Activated CD4-positive, alpha-beta T cell treated with anti-CD3 and anti-CD28 coated beads for 36 hours (primary cell): ENCODE measurements at regions not wholly inside any gene's neighbourhood (a gene's known extent, or its start where the extent isn't known, plus 50 kb on each side); places are given as distances from the start of the nearest gene placed in this dataset.

Experiments
- ATAC-seq: fragments of 200-7000 bp; cut with Tn5 transposase; one replicate; pipeline ENCODE4 v1.10.0; 2021; ENCODE audit warnings: mild to moderate bottlenecking, moderate library complexity
- CTCF ChIA-PET: fragments of 350-600 bp; sonication (Branson Sonifier 250); formaldehyde crosslinking; loops from one replicate; lab custom pipeline; 2021; ENCODE audit warnings: antibody characterized with exemption; lab: Charles Lee
- POLR2A ChIA-PET: fragments of 350-600 bp; sonication (Branson Sonifier 250); formaldehyde crosslinking; loops from one replicate; lab custom pipeline; 2021; ENCODE audit warnings: antibody characterized with exemption, inconsistent platforms; lab: Charles Lee
- DNase-seq: peaks from one replicate; pipeline ENCODE4 v3.0.0-alpha.2; 2020
- H3K27ac Mint-ChIP-seq: one replicate; pipeline ENCODE4 v1.8.0; 2021; ENCODE audit warnings: mixed read lengths
- H3K27me3 Mint-ChIP-seq: one replicate; pipeline ENCODE4 v1.8.0; 2021; ENCODE audit warnings: mixed read lengths
- H3K36me3 Mint-ChIP-seq: one replicate; pipeline ENCODE4 v1.8.0; 2021; ENCODE audit warnings: low read depth, mixed read lengths
- H3K4me1 Mint-ChIP-seq: one replicate; pipeline ENCODE4 v1.8.0; 2021; ENCODE audit warnings: mixed read lengths
- H3K4me3 Mint-ChIP-seq: one replicate; pipeline ENCODE4 v1.8.0; 2021; ENCODE audit warnings: mild to moderate bottlenecking, moderate library complexity, mixed read lengths
- H3K9me3 Mint-ChIP-seq: one replicate; pipeline ENCODE4 v1.8.0; 2021; ENCODE audit warnings: low read depth, mixed read lengths
- intact Hi-C, 2 experiments: fragments of 100-400 bp; cut with DNase I in 1 of 2; cut with micrococcal nuclease in 1 of 2; formaldehyde crosslinking; loops; one replicate each; pipeline versions ENCODE4 v1.14.2 to v1.15.1; 2022 to 2024; cut with DNase I, micrococcal nuclease

DNA sequence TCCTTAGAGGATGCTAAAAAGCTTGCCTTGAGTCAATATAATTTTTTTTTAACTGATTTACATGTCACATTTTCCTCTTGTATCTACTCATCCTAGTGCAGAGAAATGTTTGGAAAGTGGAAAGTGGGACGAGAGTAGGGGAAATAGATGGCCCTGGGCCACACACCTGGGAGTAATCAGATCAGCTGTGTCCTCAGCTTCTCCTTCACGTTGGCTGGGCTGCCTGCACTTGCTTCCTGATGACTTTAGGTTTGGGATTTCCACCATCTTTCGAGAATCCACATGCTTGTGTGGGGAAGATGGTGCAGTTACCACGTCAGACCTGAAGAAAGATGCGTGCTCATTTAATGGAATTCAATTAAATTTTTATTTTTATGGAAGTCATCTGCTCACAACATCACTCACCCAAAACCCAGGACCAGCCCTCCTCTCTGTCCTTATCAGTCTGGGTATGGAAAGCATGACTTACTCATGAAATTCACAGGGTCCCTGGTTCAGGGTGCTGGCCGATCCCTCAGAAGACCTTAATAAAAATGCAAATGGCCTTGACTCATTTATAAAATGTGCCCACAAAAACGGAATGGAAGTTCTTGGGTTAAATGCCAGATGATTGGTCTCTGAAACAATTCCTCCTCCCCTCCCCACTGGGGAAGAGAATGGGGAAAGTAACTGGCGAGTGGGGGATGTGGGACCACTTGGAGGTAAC, 74.5 kb upstream of the TIAM2 start:
- H3K36me3 Mint-ChIP-seq, result peaks cover 2% of the 10 kb centered on the region
- H3K27me3 Mint-ChIP-seq, result no peaks in the 10 kb centered on the region
- no peaks in the 10 kb centered on the region for H3K9me3 Mint-ChIP-seq
- DNase-seq (no peak), ATAC-seq (no peak)
- no peak overlapping the region for H3K27ac Mint-ChIP-seq
- intact Hi-C loops, result no loop called here
- POLR2A ChIA-PET, result interaction anchor here (0.6 kb wide), 1 partner anchor 11 kb away, joined by 5 read pairs; no protein-coding TSS in a partner anchor
- no peak overlapping the region for H3K4me3 Mint-ChIP-seq
- CTCF ChIA-PET, result interaction anchor here (0.6 to 0.7 kb wide), 2 partner anchors 12 to 454 kb away, joined by 3 read pairs; no protein-coding TSS in a partner anchor
- H3K4me1 Mint-ChIP-seq, result peaks cover 12% of the 10 kb centered on the region

DNA sequence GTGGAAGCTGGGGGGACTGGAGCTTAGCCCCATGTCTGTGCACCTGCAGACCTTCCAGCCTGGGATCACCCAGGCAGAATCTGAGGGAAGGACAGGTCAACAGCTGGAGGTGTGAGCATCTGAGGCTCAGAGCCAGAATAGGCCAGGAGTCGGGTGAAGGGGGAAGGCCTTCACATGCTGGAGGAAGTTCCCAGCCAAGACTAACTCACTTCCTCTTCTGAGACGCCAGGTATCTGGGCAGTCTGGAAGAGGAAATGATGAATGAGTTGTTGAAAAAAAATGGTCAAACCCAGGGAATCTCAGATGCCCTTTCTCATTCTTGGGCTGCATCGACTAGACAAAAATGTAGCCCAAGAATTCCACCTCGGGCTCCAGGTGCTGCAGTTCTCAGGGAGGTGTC, 73.6 kb upstream of the TIAM2 start:
- H3K4me3 Mint-ChIP-seq, result no peak overlapping the region
- H3K36me3 Mint-ChIP-seq, result peaks cover 2% of the 10 kb centered on the region
- ChIA-PET CTCF (interaction anchor here (0.7 kb wide), 1 partner anchor 11 kb away, joined by 3 read pairs; no protein-coding TSS in a partner anchor), POLR2A (no interaction called here)
- ATAC-seq, result no peak
- H3K27ac Mint-ChIP-seq, result no peak overlapping the region
- H3K27me3 Mint-ChIP-seq, result no peaks in the 10 kb centered on the region
- peaks cover 12% of the 10 kb centered on the region for H3K4me1 Mint-ChIP-seq
- intact Hi-C loops, result no loop called here
- H3K9me3 Mint-ChIP-seq, result no peaks in the 10 kb centered on the region
- DNase-seq, result no peak

DNA sequence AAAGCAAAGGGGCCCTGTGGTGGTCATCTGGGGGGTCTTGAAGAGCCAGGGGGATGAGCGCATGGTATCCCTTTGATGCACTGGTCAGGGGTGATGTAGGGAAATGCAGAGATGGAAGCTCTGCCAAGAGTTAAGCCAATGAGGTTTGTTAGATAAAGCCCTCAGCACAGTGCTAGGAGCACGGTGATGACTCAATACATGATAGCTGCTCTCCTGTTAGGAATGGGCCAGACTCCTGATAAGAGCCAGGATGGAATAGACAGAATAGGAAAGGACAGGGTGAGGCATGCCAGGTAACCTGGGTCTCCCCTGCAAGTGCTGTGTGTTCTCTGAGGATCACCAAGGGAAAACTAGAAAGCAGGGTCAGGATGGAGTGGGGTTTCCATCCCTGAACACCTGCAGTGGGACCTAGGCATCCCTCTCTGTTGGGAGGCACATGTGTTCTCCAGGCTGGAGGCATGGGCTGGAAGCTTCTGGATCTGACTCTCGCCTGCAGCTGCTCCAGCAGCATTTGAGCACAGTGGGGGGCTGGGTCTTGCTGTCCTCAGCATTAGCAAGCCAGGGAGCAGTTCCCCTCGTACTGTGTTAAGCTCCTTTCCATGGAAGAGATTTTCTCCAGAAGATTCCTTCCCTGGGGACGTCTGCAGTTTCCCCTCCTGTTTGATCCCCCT, 71.8 kb upstream of the TIAM2 start:
- no peak overlapping the region for H3K27ac Mint-ChIP-seq
- no peaks in the 10 kb centered on the region for H3K27me3 Mint-ChIP-seq
- peaks cover 12% of the 10 kb centered on the region for H3K4me1 Mint-ChIP-seq
- no peaks in the 10 kb centered on the region for H3K9me3 Mint-ChIP-seq
- ATAC-seq (no peak), DNase-seq (no peak)
- no peaks in the 10 kb centered on the region for H3K36me3 Mint-ChIP-seq
- H3K4me3 Mint-ChIP-seq, result no peak overlapping the region
- intact Hi-C loops, result no loop called here
- ChIA-PET POLR2A (no interaction called here), CTCF (interaction anchor here (0.7 to 0.9 kb wide), 2 partner anchors 10 to 246 kb away, joined by 3 read pairs; no protein-coding TSS in a partner anchor)

DNA sequence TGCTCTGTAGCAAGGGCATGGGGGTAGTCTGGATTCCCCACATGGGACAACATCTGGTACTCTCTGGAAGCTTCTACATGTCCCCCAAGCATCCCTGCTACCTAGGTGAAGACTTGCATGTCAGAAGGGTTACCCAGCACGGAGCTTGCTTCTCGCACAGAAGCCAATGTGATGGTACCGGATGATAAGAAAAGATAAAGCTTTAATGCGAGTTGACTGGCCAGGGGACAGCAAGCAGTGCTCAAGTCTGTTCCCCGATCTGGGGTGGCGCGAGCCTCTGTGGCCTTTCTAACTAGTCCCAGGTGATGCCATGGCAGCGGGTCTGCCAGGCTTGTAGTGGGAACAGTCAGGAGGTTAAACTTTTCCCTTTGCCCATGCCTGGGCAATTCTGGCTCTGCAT, 70.0 kb upstream of the TIAM2 start:
- DNase-seq (no peak), ATAC-seq (no peak)
- H3K27me3 Mint-ChIP-seq, result no peaks in the 10 kb centered on the region
- no peaks in the 10 kb centered on the region for H3K9me3 Mint-ChIP-seq
- POLR2A ChIA-PET, result no interaction called here
- peaks cover 15% of the 10 kb centered on the region for H3K4me1 Mint-ChIP-seq
- H3K27ac Mint-ChIP-seq, result no peak overlapping the region
- H3K4me3 Mint-ChIP-seq, result no peak overlapping the region
- intact Hi-C loops, result loop anchor here in 1 of 2 experiments (5.0 kb wide), 2 partner anchors 58 to 387 kb away; partner anchors contain the start of gene TFB1M
- no peaks in the 10 kb centered on the region for H3K36me3 Mint-ChIP-seq
- CTCF ChIA-PET, result interaction anchor here (0.6 to 1.4 kb wide), 6 partner anchors 16 to 254 kb away, joined by 3 to 6 read pairs (median 4); no protein-coding TSS in a partner anchor

DNA sequence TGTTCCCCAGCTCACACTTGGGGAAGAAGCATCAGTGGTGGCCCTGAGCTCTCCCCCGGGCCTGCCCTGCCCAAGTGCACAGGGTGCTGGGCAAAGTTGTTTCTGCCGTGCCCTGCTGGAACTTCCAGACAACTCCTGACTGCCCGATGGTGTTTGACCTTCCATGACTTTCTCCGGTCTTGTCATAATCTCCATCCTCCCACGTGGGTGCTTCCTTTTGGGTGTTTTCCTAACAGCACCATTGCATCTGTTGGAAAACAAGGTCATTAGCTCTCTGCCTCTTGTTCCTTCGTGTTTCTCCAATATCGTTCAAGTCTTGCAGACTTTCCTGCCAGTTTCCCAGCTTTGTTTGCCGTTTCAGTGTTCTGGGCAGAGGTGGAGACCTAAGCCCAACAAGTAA, 68.7 kb upstream of the TIAM2 start:
- no peak overlapping the region for H3K27ac Mint-ChIP-seq
- DNase-seq (no peak), ATAC-seq (no peak)
- H3K4me3 Mint-ChIP-seq, result no peak overlapping the region
- intact Hi-C loops, result loop anchor here in 1 of 2 experiments (5.0 kb wide), 2 partner anchors 59 to 386 kb away; partner anchors contain the start of gene TFB1M
- CTCF ChIA-PET, result interaction anchor here (0.7 to 1.5 kb wide), 8 partner anchors 42 to 343 kb away, joined by 3 to 7 read pairs (median 4); no protein-coding TSS in a partner anchor
- POLR2A ChIA-PET, result no interaction called here
- no peaks in the 10 kb centered on the region for H3K9me3 Mint-ChIP-seq
- peaks cover 13% of the 10 kb centered on the region for H3K4me1 Mint-ChIP-seq
- no peaks in the 10 kb centered on the region for H3K27me3 Mint-ChIP-seq
- H3K36me3 Mint-ChIP-seq, result no peaks in the 10 kb centered on the region

DNA sequence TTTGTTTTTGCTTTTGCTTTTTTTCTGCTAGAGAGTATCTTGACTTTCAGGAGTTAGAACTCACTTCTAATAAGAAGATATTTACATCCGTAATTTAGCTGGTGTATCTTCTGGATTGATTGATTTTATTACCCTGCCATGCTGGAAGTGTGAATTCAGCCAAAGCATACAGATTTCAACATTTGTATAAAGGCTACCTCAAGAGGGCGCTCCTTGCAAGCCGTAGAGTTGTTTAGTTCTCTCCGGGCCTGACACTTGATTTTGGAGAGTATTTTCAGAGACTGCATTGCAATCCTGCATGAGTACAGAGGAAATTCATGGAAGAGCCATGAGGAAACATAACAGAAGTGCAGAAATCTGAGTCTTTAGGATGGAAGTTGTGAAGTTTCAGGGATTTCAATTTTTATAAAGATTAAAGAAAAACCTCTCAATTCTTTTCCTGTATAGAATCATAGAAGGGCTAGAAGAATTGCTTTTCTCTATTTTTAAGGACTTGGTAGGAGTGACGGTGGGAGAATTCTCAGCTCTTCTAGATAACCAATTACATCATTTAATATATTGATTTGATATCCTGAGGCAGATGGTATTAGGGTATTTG, 66.7 kb upstream of the TIAM2 start:
- DNase-seq (peak; percentile 82), ATAC-seq (peak; percentile 84)
- H3K4me1 Mint-ChIP-seq, result peaks cover 14% of the 10 kb centered on the region
- H3K4me3 Mint-ChIP-seq, result no peak overlapping the region
- H3K27me3 Mint-ChIP-seq, result no peaks in the 10 kb centered on the region
- POLR2A ChIA-PET, result no interaction called here
- no peaks in the 10 kb centered on the region for H3K36me3 Mint-ChIP-seq
- H3K9me3 Mint-ChIP-seq, result no peaks in the 10 kb centered on the region
- CTCF ChIA-PET, result interaction anchor here (0.6 to 3.4 kb wide), 62 partner anchors 10 to 598 kb away, joined by 3 to 37 read pairs (median 4); partner anchors contain the start of gene TFB1M
- intact Hi-C loops, result loop anchor here (1.0 to 5.0 kb wide), 9 partner anchors 60 to 386 kb away; partner anchors contain the start of gene TFB1M (in 2 of the 2)
- no peak overlapping the region for H3K27ac Mint-ChIP-seq

DNA sequence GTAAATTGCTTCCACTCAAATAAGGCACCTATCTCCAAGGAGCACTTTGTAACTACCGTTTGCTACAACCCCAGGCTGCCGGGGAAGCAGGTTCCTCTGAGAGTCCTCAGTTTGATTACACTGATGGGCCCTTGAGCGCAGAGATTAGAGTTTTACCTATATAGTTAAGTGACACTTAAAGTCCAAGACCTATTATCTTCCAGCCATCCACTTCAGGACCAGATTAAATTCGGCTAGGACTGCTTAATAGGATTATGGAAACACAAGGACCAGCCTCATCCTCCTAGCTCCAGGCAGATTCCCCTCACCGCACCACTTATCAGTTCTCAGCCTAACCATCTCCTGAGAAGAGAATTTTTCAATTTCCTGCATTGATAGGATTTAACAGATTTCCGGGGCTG, 64.7 kb upstream of the TIAM2 start:
- peaks cover 12% of the 10 kb centered on the region for H3K4me1 Mint-ChIP-seq
- intact Hi-C loops, result no loop called here
- no peak overlapping the region for H3K27ac Mint-ChIP-seq
- no peaks in the 10 kb centered on the region for H3K36me3 Mint-ChIP-seq
- ChIA-PET CTCF (interaction anchor here (0.5 to 3.1 kb wide), 5 partner anchors 11 to 248 kb away, joined by 3 to 37 read pairs (median 7); no protein-coding TSS in a partner anchor), POLR2A (no interaction called here)
- ATAC-seq, result no peak
- H3K4me3 Mint-ChIP-seq, result no peak overlapping the region
- H3K9me3 Mint-ChIP-seq, result no peaks in the 10 kb centered on the region
- DNase-seq, result no peak
- H3K27me3 Mint-ChIP-seq, result no peaks in the 10 kb centered on the region

DNA sequence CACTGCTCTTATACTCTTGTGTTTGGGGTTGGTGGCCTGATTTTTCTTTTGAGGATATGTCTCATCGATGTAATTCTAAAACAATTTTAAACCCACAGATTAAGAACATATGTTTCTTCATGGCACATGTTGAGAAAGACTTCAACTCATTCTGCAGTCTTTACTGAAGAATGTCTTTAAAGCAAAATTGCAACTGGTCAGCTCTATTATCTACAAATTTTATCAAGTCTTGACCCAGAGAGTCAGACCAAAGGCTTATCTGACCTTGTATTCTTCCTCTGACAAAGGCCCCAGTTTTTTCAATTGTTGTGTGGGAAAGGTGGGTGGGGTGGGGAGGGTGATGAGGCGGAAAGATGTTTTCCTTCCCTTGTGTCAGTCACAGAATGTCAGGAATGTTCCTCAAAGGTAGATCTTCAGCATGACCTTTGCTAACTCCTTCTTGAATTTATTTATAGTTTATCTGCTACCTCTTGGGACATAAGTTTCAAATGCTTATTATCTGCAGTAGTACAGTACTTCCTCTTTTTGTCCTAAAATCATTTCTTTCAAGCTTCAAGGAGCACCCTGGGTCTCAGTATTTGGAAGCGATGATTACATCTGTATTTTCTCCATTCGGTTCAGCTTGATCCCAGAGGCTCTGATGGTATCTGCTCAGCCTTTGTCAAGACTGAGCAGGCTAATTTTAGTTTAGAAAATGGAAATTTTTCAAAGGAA, 63.2 kb upstream of the TIAM2 start:
- POLR2A ChIA-PET, result no interaction called here
- H3K27ac Mint-ChIP-seq, result no peak overlapping the region

DNA sequence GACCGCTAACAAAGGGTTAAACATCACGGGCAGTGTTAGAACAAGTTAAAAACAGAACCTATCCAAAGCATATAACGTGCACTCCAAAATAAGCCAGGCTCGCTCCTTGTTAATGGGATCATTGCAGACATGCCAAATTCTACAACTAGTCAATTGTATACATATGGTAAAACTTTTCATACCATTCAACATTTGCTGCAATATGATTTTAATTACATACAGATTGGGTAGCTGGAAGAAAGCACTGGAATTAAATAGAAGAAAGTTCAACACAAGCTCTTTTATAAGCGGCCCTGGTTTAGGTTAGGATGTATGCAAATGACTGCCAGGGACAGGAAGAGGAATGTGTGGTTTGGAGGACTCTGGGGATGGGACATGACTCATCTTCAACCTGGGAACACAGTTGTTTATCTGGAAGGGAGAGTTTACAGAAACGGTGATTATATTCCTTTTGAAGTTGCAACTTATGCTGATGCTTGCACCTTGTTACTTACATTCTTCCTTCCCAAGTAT, 62.5 kb upstream of the TIAM2 start:
- CTCF ChIA-PET, result interaction anchor here (0.5 to 1.6 kb wide), 2 partner anchors 11 to 15 kb away, joined by 3 to 6 read pairs; no protein-coding TSS in a partner anchor

More for the DNA sequence above, 63.2 kb upstream of the TIAM2 start:
- Mint-ChIP-seq H3K4me1 (peaks cover 12% of the 10 kb centered on the region), H3K9me3 (no peaks in the 10 kb centered on the region), H3K36me3 (no peaks in the 10 kb centered on the region), H3K27me3 (no peaks in the 10 kb centered on the region), H3K4me3 (no peak overlapping the region)
- ATAC-seq, result no peak
- no peak for DNase-seq
- intact Hi-C loops, result no loop called here
- CTCF ChIA-PET, result interaction anchor here (0.5 to 1.6 kb wide), 7 partner anchors 11 to 1488 kb away, joined by 3 to 6 read pairs (median 4); no protein-coding TSS in a partner anchor

DNA sequence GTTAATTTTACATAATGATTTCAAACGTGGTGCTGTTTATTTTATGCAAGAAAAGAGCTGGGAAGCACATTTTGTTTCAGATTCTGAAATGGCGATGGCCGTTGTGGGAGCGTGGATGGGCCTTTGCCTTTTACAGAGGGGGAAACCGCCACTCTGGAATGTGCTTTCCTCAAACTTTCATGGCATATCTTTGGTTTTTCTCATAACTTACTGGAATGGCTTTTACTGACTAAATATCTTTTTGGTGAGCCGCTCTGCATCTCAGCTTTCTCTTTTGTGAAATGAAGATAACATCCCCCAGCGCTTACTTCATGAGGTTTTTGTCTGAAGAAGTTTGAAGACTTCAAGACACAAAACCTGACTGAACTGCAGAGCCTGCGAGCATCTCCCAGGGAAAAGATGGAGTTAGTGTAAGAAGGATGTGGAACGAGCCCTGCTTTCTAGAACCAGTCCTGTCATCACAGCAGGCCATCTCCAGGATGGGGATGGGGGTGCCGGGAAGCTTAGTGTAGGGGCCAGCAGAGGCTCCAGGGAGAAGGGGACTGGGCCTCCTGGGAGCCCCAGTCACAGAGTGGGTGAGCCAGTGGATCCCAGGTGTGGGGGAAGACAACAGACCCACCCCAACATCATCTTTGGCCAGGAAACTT, 61.8 kb upstream of the TIAM2 start:
- intact Hi-C loops, result no loop called here
- Mint-ChIP-seq H3K27ac (no peak overlapping the region), H3K9me3 (no peaks in the 10 kb centered on the region), H3K4me1 (peaks cover 10% of the 10 kb centered on the region), H3K36me3 (no peaks in the 10 kb centered on the region), H3K27me3 (no peaks in the 10 kb centered on the region), H3K4me3 (no peak overlapping the region)
- POLR2A ChIA-PET, result no interaction called here
- DNase-seq (no peak), ATAC-seq (no peak)
- CTCF ChIA-PET, result interaction anchor here (1.0 to 1.6 kb wide), 2 partner anchors 16 to 235 kb away, joined by 4 to 6 read pairs; no protein-coding TSS in a partner anchor

More for the DNA sequence above, 62.5 kb upstream of the TIAM2 start:
- no peak overlapping the region for H3K27ac Mint-ChIP-seq
- peaks cover 12% of the 10 kb centered on the region for H3K4me1 Mint-ChIP-seq
- H3K4me3 Mint-ChIP-seq, result no peak overlapping the region
- ATAC-seq (no peak), DNase-seq (no peak)
- POLR2A ChIA-PET, result no interaction called here
- H3K27me3 Mint-ChIP-seq, result no peaks in the 10 kb centered on the region
- no peaks in the 10 kb centered on the region for H3K36me3 Mint-ChIP-seq
- no peaks in the 10 kb centered on the region for H3K9me3 Mint-ChIP-seq
- intact Hi-C loops, result no loop called here
